Neuronal stem cell (in vitro differentiated cells): ENCODE measurements at regions not wholly inside any gene's neighbourhood (a gene's known extent, or its start where the extent isn't known, plus 50 kb on each side); places are given as distances from the start of the nearest gene placed in this dataset.

Experiments used
- DNase-seq: peaks from one replicate; pipeline ENCODE4 v3.0.0-alpha.2; 2013; ENCODE audit warnings: low spot score
- H2AFZ ChIP-seq: one replicate; pipeline ENCODE4 v1.6.1; 2013; ENCODE audit warnings: mild to moderate bottlenecking, low read length, inconsistent platforms
- H2AK5ac ChIP-seq: 2 replicates; pipeline ENCODE4 v1.6.1; 2013; ENCODE audit warnings: low read depth, mild to moderate bottlenecking, inconsistent platforms, low read length, moderate library complexity, mixed read lengths
- H2BK120ac ChIP-seq: 2 replicates; pipeline ENCODE4 v1.6.1; 2013; ENCODE audit warnings: low read depth, mild to moderate bottlenecking, inconsistent platforms, low read length, moderate library complexity, mixed read lengths
- H2BK12ac ChIP-seq: one replicate; pipeline ENCODE4 v1.6.1; 2013; ENCODE audit warnings: low read length, inconsistent platforms
- H2BK15ac ChIP-seq: 2 replicates; pipeline ENCODE4 v1.6.1; 2013; ENCODE audit warnings: mild to moderate bottlenecking, low read length, inconsistent platforms, mixed read lengths
- H2BK5ac ChIP-seq: one replicate; pipeline ENCODE4 v1.6.1; 2013; ENCODE audit warnings: inconsistent platforms, mild to moderate bottlenecking, low read length, moderate library complexity
- H3K14ac ChIP-seq: one replicate; pipeline ENCODE4 v1.6.1; 2013; ENCODE audit warnings: low read length, inconsistent platforms
- H3K18ac ChIP-seq: 2 replicates; pipeline ENCODE4 v1.6.1; 2013; ENCODE audit warnings: low read length, inconsistent platforms
- H3K23ac ChIP-seq: 2 replicates; pipeline ENCODE4 v1.6.1; 2013; ENCODE audit warnings: low read depth, mild to moderate bottlenecking, mixed read lengths, low read length, inconsistent platforms; ENCODE audit not compliant: poor library complexity
- H3K27ac ChIP-seq: replicated peaks from 3 replicates; pipeline ENCODE4 v1.5.1; 2013; ENCODE audit warnings: low read length, inconsistent platforms
- H3K27me3 ChIP-seq, 3 experiments: 2 replicates each; pipeline ENCODE4 v1.6.1; 2013; ENCODE audit warnings: low read length in 3 of 3, mild to moderate bottlenecking in 2 of 3, inconsistent platforms in 1 of 3, low read depth in 1 of 3, mixed read lengths in 1 of 3, moderate library complexity in 1 of 3; ENCODE audit not compliant: control insufficient read depth in 3 of 3, insufficient read depth in 3 of 3
- H3K36me3 ChIP-seq, 2 donors: replicated peaks in 1 of 2; 2 replicates each; pipeline ENCODE4 v1.6.1; 2013; ENCODE audit warnings: low read length in 2 of 2; ENCODE audit not compliant: control insufficient read depth in 2 of 2, insufficient read depth in 2 of 2
- H3K4ac ChIP-seq: 2 replicates; pipeline ENCODE4 v1.6.1; 2013; ENCODE audit warnings: inconsistent platforms, mild to moderate bottlenecking, low read length, moderate library complexity
- H3K4me1 ChIP-seq, 2 donors: 1 replicate in 1 of 2; 2 replicates in 1 of 2; pipeline ENCODE4 v1.6.1; 2013; ENCODE audit warnings: low read length in 2 of 2, low read depth in 1 of 2; ENCODE audit not compliant: control insufficient read depth in 2 of 2, insufficient read depth in 1 of 2
- H3K4me2 ChIP-seq: one replicate; pipeline ENCODE4 v1.6.1; 2013; ENCODE audit warnings: mild to moderate bottlenecking, low read length, inconsistent platforms; ENCODE audit not compliant: insufficient read depth, poor library complexity, severe bottlenecking
- H3K4me3 ChIP-seq, 2 donors: 2 replicates each; pipeline ENCODE4 v1.5.1; 2013; ENCODE audit warnings: low read length in 2 of 2, mild to moderate bottlenecking in 2 of 2, inconsistent platforms in 1 of 2, moderate library complexity in 1 of 2
- H3K79me1 ChIP-seq: one replicate; pipeline ENCODE4 v1.6.1; 2013; ENCODE audit warnings: low read depth, mild to moderate bottlenecking, inconsistent platforms, low read length, moderate library complexity
- H3K9ac ChIP-seq: one replicate; pipeline ENCODE4 v1.6.1; 2013; ENCODE audit warnings: mild to moderate bottlenecking, low read depth, low read length, inconsistent platforms; ENCODE audit not compliant: poor library complexity
- H3K9me3 ChIP-seq, 2 donors: replicated peaks in 1 of 2; 2 replicates each; pipeline versions ENCODE3 to v1.6.1; 2013; ENCODE audit warnings: low read length in 2 of 2, mild to moderate bottlenecking in 2 of 2, inconsistent platforms in 1 of 2, low read depth in 1 of 2, mixed read lengths in 1 of 2, moderate library complexity in 1 of 2; ENCODE audit not compliant: control insufficient read depth in 2 of 2, insufficient read depth in 1 of 2
- H4K8ac ChIP-seq: one replicate; pipeline ENCODE4 v1.6.1; 2013; ENCODE audit warnings: low read depth, mild to moderate bottlenecking, inconsistent platforms, low read length, moderate library complexity
- H4K91ac ChIP-seq: one replicate; pipeline ENCODE4 v1.6.1; 2013; ENCODE audit warnings: low read length, low read depth, mild to moderate bottlenecking, inconsistent platforms; ENCODE audit not compliant: poor library complexity
- WGBS, 2 donors: extraction: QIAGEN DNeasy Blood & Tissue Kit; methylation state at CpG; one replicate each; pipeline ENCODE4 v1.1.7; 2013; ENCODE audit warnings: missing lambda C conversion rate in 2 of 2, mixed read lengths in 1 of 2; ENCODE audit not compliant: insufficient read length in 2 of 2, insufficient replicate concordance in 1 of 2; ENCODE audit errors: extremely low coverage in 2 of 2; 5-methylcytosine and 5-hydroxymethylcytosine counted together

- no peak overlapping the region for H2BK5ac ChIP-seq
- H3K36me3 ChIP-seq, result no peaks in the 10 kb centered on the region
- H3K14ac ChIP-seq, result no peak overlapping the region
- no peak overlapping the region for H4K91ac ChIP-seq
- H3K4me2 ChIP-seq, result no peak overlapping the region
- H3K9ac ChIP-seq, result no peak overlapping the region
- no peak overlapping the region for H2BK15ac ChIP-seq
- no peak overlapping the region for H2AK5ac ChIP-seq
- no peaks in the 10 kb centered on the region for H3K27me3 ChIP-seq
- H3K18ac ChIP-seq, result no peak overlapping the region
- H3K9me3 ChIP-seq, result no peaks in the 10 kb centered on the region
- no peak overlapping the region for H3K23ac ChIP-seq
- no peak overlapping the region for H2AFZ ChIP-seq
- no peaks in the 10 kb centered on the region for H3K4me1 ChIP-seq
- no peak for DNase-seq
- H4K8ac ChIP-seq, result no peak overlapping the region
- H3K79me1 ChIP-seq, result no peaks in the 10 kb centered on the region
- no peak overlapping the region for H3K4ac ChIP-seq
- H2BK120ac ChIP-seq, result no peak overlapping the region
- H2BK12ac ChIP-seq, result no peak overlapping the region
- no peak overlapping the region for H3K27ac ChIP-seq
- no peak overlapping the region for H3K4me3 ChIP-seq
These were observed 150.2 kb downstream of the GNAI1 start for GRCh38 chr7:80284855-80285254.

- Histone ChIP-seq H3K79me1 (no peaks in the 10 kb centered on the region), H3K4me2 (no peak overlapping the region), H3K23ac (no peak overlapping the region), H2BK120ac (no peak overlapping the region), H3K9me3 (no peaks in the 10 kb centered on the region), H3K18ac (no peak overlapping the region), H3K9ac (no peak overlapping the region), H2AK5ac (no peak overlapping the region), H2BK5ac (no peak overlapping the region), H4K91ac (no peak overlapping the region), H3K14ac (no peak overlapping the region), H3K4ac (no peak overlapping the region), H2BK12ac (no peak overlapping the region), H3K27ac (no peak overlapping the region), H2AFZ (peak overlapping the region; percentile 58), H3K27me3 (no peaks in the 10 kb centered on the region), H2BK15ac (no peak overlapping the region), H3K4me3 (no peak overlapping the region), H4K8ac (no peak overlapping the region), H3K4me1 (no peaks in the 10 kb centered on the region), H3K36me3 (no peaks in the 10 kb centered on the region)
- no peak for DNase-seq
- WGBS, 2 donors, result no CpG with 5 or more reads among the region's 5 CpGs
These were observed 145.1 kb downstream of the GNAI1 start for GRCh38 chr7:80279760-80280159.

GRCh38 chr7:80278737-80279136, 144.1 kb downstream of the GNAI1 start:
- Histone ChIP-seq H3K18ac (no peak overlapping the region), H2BK15ac (no peak overlapping the region), H2AK5ac (no peak overlapping the region), H3K14ac (no peak overlapping the region), H3K27me3 (no peaks in the 10 kb centered on the region), H3K79me1 (no peaks in the 10 kb centered on the region), H3K9ac (no peak overlapping the region), H4K91ac (no peak overlapping the region), H2BK120ac (no peak overlapping the region), H3K4ac (no peak overlapping the region), H3K23ac (no peak overlapping the region), H2BK5ac (no peak overlapping the region), H3K4me2 (no peak overlapping the region), H2BK12ac (no peak overlapping the region), H3K4me3 (no peak overlapping the region), H2AFZ (no peak overlapping the region), H3K4me1 (no peaks in the 10 kb centered on the region), H3K27ac (no peak overlapping the region), H3K36me3 (no peaks in the 10 kb centered on the region), H3K9me3 (no peaks in the 10 kb centered on the region), H4K8ac (no peak overlapping the region)
- no CpG with 5 or more reads among the region's 2 CpGs for WGBS, 2 donors
- DNase-seq, result no peak

- H3K79me1 ChIP-seq, result no peaks in the 10 kb centered on the region
- H3K23ac ChIP-seq, result no peak overlapping the region
- no peak overlapping the region for H3K27ac ChIP-seq
- H3K18ac ChIP-seq, result no peak overlapping the region
- no peak overlapping the region for H4K8ac ChIP-seq
- no peak overlapping the region for H2BK12ac ChIP-seq
- H2BK120ac ChIP-seq, result no peak overlapping the region
- no peak overlapping the region for H2BK15ac ChIP-seq
- no peak overlapping the region for H3K4me2 ChIP-seq
- H2AK5ac ChIP-seq, result no peak overlapping the region
- H3K4me3 ChIP-seq, result no peak overlapping the region
- no CpG with 5 or more reads among the region's 6 CpGs for WGBS, 2 donors
- H4K91ac ChIP-seq, result no peak overlapping the region
- H3K4me1 ChIP-seq, result no peaks in the 10 kb centered on the region
- H2AFZ ChIP-seq, result peak overlapping the region; percentile 56
- no peaks in the 10 kb centered on the region for H3K36me3 ChIP-seq
- no peak for DNase-seq
- no peak overlapping the region for H2BK5ac ChIP-seq
- no peaks in the 10 kb centered on the region for H3K9me3 ChIP-seq
- H3K14ac ChIP-seq, result no peak overlapping the region
- H3K27me3 ChIP-seq, result no peaks in the 10 kb centered on the region
- no peak overlapping the region for H3K9ac ChIP-seq
- no peak overlapping the region for H3K4ac ChIP-seq
These were observed 143.1 kb downstream of the GNAI1 start for GRCh38 chr7:80277434-80278427.
